Left lung (tissue), 4 donors: ENCODE measurements at regions not wholly inside any gene's neighbourhood (a gene's known extent, or its start where the extent isn't known, plus 50 kb on each side); places are given as distances from the start of the nearest gene placed in this dataset.
"Not testable (repeated sequence)": the region's sequence is repeated elsewhere in the genome, so short reads cannot be mapped to it uniquely, and the experiment has no call there.

Source experiments
- ATAC-seq: fragments of 200-7000 bp; cut with Tn5 transposase; one replicate; pipeline ENCODE4 v1.9.1; 2020; ENCODE audit warnings: moderate library complexity
- DNase-seq, 4 donors: peaks; one replicate each; pipeline ENCODE4 v3.0.0-alpha.2; 2013 to 2020
- H3K27ac ChIP-seq, 2 donors: fragments of 200-600 bp; sonication (generic) in 1 of 2; one replicate each; pipeline versions ENCODE4 v1.5.0 to v1.8.0; 2020 to 2021
- H3K27me3 ChIP-seq, 2 donors: fragments of 200-600 bp; sonication (generic) in 1 of 2; one replicate each; pipeline versions ENCODE4 v1.5.0 to v1.8.0; 2020 to 2021
- H3K36me3 ChIP-seq, 2 donors: fragments of 200-600 bp; sonication (generic) in 1 of 2; one replicate each; pipeline versions ENCODE4 v1.5.0 to v1.8.0; 2020 to 2021
- H3K4me1 ChIP-seq, 2 donors: fragments of 200-600 bp; one replicate each; pipeline ENCODE4 v1.8.0; 2021
- H3K4me3 ChIP-seq, 2 donors: fragments of 200-600 bp; sonication (generic) in 1 of 2; one replicate each; pipeline versions ENCODE4 v1.5.0 to v1.8.0; 2020 to 2021; ENCODE audit warnings: mild to moderate bottlenecking in 1 of 2
- H3K9me3 ChIP-seq, 2 donors: fragments of 200-600 bp; sonication (generic) in 1 of 2; one replicate each; pipeline versions ENCODE4 v1.5.0 to v1.8.0; 2020 to 2021
- intact Hi-C, 2 donors: fragments of 100-400 bp; cut with DNase I; formaldehyde crosslinking; loops; one replicate each; pipeline versions ENCODE4 v1.11.2 to v1.14.2; 2022
- TF ChIP-seq, protein P1 (sequence below), 2 donors: fragments of 200-600 bp; sonication (generic) in 1 of 2; IDR thresholded peaks; one replicate each; pipeline versions ENCODE4 v1.5.0 to v1.8.0; 2021; ENCODE audit warnings: antibody characterized with exemption in 2 of 2
- donor health status: DM: no; HTN: yes; CAD: no.
- donor health status: DM: no; HTN: no; CAD: no.

- intact Hi-C loops = no loop called here
- H3K36me3 ChIP-seq = no peaks in the 10 kb centered on the region
- no peak for ATAC-seq
- TF ChIP-seq, protein P1, sequence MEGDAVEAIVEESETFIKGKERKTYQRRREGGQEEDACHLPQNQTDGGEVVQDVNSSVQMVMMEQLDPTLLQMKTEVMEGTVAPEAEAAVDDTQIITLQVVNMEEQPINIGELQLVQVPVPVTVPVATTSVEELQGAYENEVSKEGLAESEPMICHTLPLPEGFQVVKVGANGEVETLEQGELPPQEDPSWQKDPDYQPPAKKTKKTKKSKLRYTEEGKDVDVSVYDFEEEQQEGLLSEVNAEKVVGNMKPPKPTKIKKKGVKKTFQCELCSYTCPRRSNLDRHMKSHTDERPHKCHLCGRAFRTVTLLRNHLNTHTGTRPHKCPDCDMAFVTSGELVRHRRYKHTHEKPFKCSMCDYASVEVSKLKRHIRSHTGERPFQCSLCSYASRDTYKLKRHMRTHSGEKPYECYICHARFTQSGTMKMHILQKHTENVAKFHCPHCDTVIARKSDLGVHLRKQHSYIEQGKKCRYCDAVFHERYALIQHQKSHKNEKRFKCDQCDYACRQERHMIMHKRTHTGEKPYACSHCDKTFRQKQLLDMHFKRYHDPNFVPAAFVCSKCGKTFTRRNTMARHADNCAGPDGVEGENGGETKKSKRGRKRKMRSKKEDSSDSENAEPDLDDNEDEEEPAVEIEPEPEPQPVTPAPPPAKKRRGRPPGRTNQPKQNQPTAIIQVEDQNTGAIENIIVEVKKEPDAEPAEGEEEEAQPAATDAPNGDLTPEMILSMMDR (IDR thresholded peaks at IDR 0.05) = no peak
- H3K9me3 ChIP-seq = no peaks in the 10 kb centered on the region
- H3K4me3 ChIP-seq = no peak overlapping the region
- no peak overlapping the region for H3K27ac ChIP-seq
- peaks cover 0 to 34% of the 10 kb centered on the region in 2 donors for H3K4me1 ChIP-seq
- H3K27me3 ChIP-seq = peaks cover 0 to 13% of the 10 kb centered on the region in 2 donors
- no peak for DNase-seq
These were observed 115.5 kb downstream of the SYF2 start for GRCh38 chr1:25116832-25117231.

DNA sequence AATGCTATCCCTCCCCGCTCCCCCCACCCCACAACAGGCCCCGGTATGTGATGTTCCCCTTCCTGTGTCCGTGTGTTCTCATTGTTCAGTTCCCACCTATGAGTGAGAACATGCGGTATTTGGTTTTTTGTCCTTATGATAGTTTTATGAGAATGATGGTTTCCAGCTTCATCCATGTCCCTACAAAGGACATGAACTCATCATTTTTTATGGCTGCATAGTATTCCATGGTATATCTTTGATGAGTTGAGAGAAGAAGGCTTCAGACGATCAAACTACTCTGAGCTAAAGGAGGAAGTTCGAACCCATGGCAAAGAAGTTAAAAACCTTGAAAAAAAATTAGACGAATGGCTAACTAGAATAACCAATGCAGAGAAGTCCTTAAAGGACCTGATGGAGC lies 116.2 kb downstream of the SYF2 start:
- intact Hi-C loops, ATAC-seq, H3K27ac ChIP-seq: not testable (repeated sequence)

DNA sequence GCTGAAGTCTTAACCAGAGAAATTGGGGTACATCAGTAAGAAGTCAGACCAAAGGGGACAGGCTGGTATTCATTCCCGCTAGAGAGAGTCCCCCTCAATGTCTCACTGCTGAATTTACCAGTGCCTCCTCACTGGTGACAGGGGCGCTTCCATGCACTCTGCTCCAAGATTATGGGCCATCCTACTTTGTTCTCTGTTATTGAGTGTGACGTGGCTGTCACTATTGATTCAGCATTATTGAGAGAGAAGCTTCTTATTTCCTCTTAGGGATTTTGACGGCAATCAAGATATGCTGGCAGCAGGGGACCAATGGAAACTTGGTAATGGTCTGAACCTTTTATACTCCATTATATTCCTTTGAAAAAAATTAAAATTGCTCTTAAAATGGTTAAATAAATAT lies 118.6 kb downstream of the SYF2 start:
- peak overlapping the region in 1 of 2 donors; percentile 61 for H3K27ac ChIP-seq
- TF ChIP-seq, protein P1 (IDR thresholded peaks at IDR 0.05) = no peak
- intact Hi-C loops = no loop called here
- ATAC-seq (no peak), DNase-seq (no peak)
- H3K36me3 ChIP-seq = no peaks in the 10 kb centered on the region
- H3K4me3 ChIP-seq = no peak overlapping the region
- peaks cover 0 to 16% of the 10 kb centered on the region in 2 donors for H3K4me1 ChIP-seq
- H3K9me3 ChIP-seq = peaks cover 0 to 8% of the 10 kb centered on the region in 2 donors
- H3K27me3 ChIP-seq = peaks cover 0 to 7% of the 10 kb centered on the region in 2 donors

More for the DNA sequence above, 116.2 kb downstream of the SYF2 start:
- not testable (repeated sequence) for H3K36me3 ChIP-seq, H3K4me3 ChIP-seq, DNase-seq, H3K9me3 ChIP-seq
- H3K4me1 ChIP-seq = peaks cover 0 to 34% of the 10 kb centered on the region in 2 donors
- H3K27me3 ChIP-seq = peaks cover 0 to 13% of the 10 kb centered on the region in 2 donors

DNA sequence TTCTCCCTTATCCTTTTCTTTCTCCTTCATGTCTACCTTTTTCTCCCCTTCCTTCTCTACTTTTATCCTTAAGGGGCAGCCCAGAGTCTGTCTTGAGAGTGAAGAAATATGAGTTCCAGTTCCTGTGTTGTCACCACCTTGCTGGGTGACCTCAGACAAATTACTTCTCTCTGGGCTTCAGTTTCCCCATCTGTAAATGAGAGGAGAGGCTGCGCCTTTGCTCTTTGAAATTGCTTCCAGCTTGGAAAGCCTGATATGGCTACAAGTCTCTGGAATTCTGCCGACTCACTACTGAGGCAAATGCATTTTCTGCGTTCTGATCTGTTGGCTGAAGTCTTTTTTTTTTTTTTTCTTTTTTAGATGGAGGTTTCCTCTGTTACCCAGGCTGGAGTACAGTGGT lies 119.2 kb downstream of the SYF2 start:
- Histone ChIP-seq H3K27ac (peak overlapping the region in 1 of 2 donors; percentile 61), H3K36me3 (no peaks in the 10 kb centered on the region), H3K27me3 (peaks cover 0 to 7% of the 10 kb centered on the region in 2 donors), H3K4me3 (no peak overlapping the region), H3K4me1 (peaks cover 0 to 16% of the 10 kb centered on the region in 2 donors), H3K9me3 (peaks cover 0 to 8% of the 10 kb centered on the region in 2 donors)
- intact Hi-C loops = no loop called here
- ATAC-seq (no peak), DNase-seq (peak in 1 of 4 donors; percentile 28)
- TF ChIP-seq, protein P1 (IDR thresholded peaks at IDR 0.05) = no peak

GRCh38 chr1:25112400-25112799 lies 119.9 kb downstream of the SYF2 start:
- DNase-seq (no peak), ATAC-seq (no peak)
- Histone ChIP-seq H3K4me1 (peaks cover 0 to 16% of the 10 kb centered on the region in 2 donors), H3K36me3 (no peaks in the 10 kb centered on the region), H3K4me3 (no peak overlapping the region), H3K27ac (peak overlapping the region in 1 of 2 donors; percentile 61), H3K9me3 (peaks cover 0 to 8% of the 10 kb centered on the region in 2 donors), H3K27me3 (peaks cover 0 to 8% of the 10 kb centered on the region in 2 donors)
- TF ChIP-seq, protein P1 (IDR thresholded peaks at IDR 0.05) = no peak
- intact Hi-C loops = no loop called here

- DNase-seq (no peak), ATAC-seq (no peak)
- peaks cover 2 to 15% of the 10 kb centered on the region in 2 donors for H3K27me3 ChIP-seq
- no peak overlapping the region for H3K27ac ChIP-seq
- H3K4me3 ChIP-seq = no peak overlapping the region
- TF ChIP-seq, protein P1 (IDR thresholded peaks at IDR 0.05) = no peak
- peaks cover 0 to 16% of the 10 kb centered on the region in 2 donors for H3K4me1 ChIP-seq
- H3K9me3 ChIP-seq = peaks cover 0 to 8% of the 10 kb centered on the region in 2 donors
- no peaks in the 10 kb centered on the region for H3K36me3 ChIP-seq
- intact Hi-C loops = no loop called here
These were observed 120.6 kb downstream of the SYF2 start for GRCh38 chr1:25111706-25112105.
